NB4 (cell line): ENCODE measurements at regions not wholly inside any gene's neighbourhood (a gene's known extent, or its start where the extent isn't known, plus 50 kb on each side); places are given as distances from the start of the nearest gene placed in this dataset.
"Not testable (repeated sequence)": the region's sequence is repeated elsewhere in the genome, so short reads cannot be mapped to it uniquely, and the experiment has no call there.

Experiments
- DNase-seq: peaks from one replicate; pipeline ENCODE4 v3.0.0; 2010; ENCODE audit warnings: low read depth
- H3K4me3 ChIP-seq: one replicate; pipeline ENCODE4 v1.5.1; 2011; ENCODE audit warnings: mild to moderate bottlenecking, low read depth, low read length, moderate library complexity
- CTCF ChIP-seq: IDR thresholded peaks from one replicate; pipeline ENCODE4 v1.5.1; 2012; ENCODE audit warnings: low read depth, low read length
- MAX ChIP-seq: IDR thresholded peaks from 2 replicates; pipeline ENCODE4 v1.6.1; 2011; ENCODE audit warnings: low read depth, low read length
- MYC ChIP-seq: IDR thresholded peaks from 2 replicates; pipeline ENCODE4 v1.6.1; 2011; ENCODE audit warnings: low read depth, low read length
- POLR2A ChIP-seq: IDR thresholded peaks from 2 replicates; pipeline ENCODE4 v1.6.1; 2011; ENCODE audit warnings: mild to moderate bottlenecking; ENCODE audit not compliant: insufficient read length; ENCODE audit errors: extremely low read depth

GRCh38 chr10:42421812-42422211 lies 216.6 kb downstream of the ZNF33B start:
- H3K4me3 ChIP-seq = no peak overlapping the region
- DNase-seq = no peak
- TF ChIP-seq MAX (no peak), CTCF (no peak), POLR2A (no peak), MYC (no peak)

GRCh38 chr10:42419789-42420188 lies 218.6 kb downstream of the ZNF33B start:
- DNase-seq = no peak
- no peak for TF ChIP-seq MAX
- no peak for TF ChIP-seq MYC
- no peak for TF ChIP-seq POLR2A
- TF ChIP-seq CTCF = no peak
- no peak overlapping the region for H3K4me3 ChIP-seq

- H3K4me3 ChIP-seq = no peak overlapping the region
- TF ChIP-seq POLR2A (no peak), MYC (no peak), MAX (no peak), CTCF (no peak)
- no peak for DNase-seq
These were observed 257.3 kb downstream of the ZNF33B start for GRCh38 chr10:42380926-42381547.

GRCh38 chr10:42367532-42368230 lies 270.7 kb downstream of the ZNF33B start:
- no peak overlapping the region for H3K4me3 ChIP-seq
- no peak for DNase-seq
- TF ChIP-seq POLR2A (no peak), MYC (no peak), CTCF (no peak), MAX (no peak)

- DNase-seq = no peak
- no peak overlapping the region for H3K4me3 ChIP-seq
- TF ChIP-seq MYC = no peak
- no peak for TF ChIP-seq MAX
- TF ChIP-seq CTCF = no peak
- no peak for TF ChIP-seq POLR2A
These were observed 286.6 kb downstream of the ZNF33B start for GRCh38 chr10:42351745-42352144.

- not testable (repeated sequence) for DNase-seq, H3K4me3 ChIP-seq
These were observed 301.6 kb downstream of the ZNF33B start for GRCh38 chr10:42336593-42337337.

- not testable (repeated sequence) for H3K4me3 ChIP-seq, DNase-seq
These were observed 302.6 kb downstream of the ZNF33B start for GRCh38 chr10:42335653-42336296.
